ENCODE measurements at regions not wholly inside any gene's neighbourhood (a gene's known extent, or its start where the extent isn't known, plus 50 kb on each side); places are given as distances from the start of the nearest gene placed in this dataset.

DNA sequence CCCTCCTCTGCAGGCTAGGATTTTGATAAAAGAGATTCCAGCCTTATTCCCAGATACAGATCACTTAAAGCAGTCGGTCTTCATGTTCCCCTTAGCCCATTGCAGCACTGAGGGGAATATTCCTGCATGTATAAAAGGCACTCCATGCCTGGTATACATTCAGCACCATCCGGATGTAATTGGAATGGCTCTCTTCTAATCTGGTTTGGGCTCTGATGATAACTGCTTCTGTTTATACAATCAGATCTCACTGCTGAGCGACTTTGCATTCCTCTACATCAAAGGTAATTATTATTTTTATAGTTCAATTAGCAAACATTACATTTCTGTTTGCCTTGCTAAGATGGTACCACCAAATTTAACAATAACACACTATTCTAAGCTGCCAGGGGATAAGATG is 746.9 kb upstream of the CELF4 start:
- ChIA-PET POLR2A (ENCODE audit: unreplicated experiment) (no interaction called here), CTCF (no interaction called here)
- intact Hi-C loops (cut with micrococcal nuclease): no loop called here

DNA sequence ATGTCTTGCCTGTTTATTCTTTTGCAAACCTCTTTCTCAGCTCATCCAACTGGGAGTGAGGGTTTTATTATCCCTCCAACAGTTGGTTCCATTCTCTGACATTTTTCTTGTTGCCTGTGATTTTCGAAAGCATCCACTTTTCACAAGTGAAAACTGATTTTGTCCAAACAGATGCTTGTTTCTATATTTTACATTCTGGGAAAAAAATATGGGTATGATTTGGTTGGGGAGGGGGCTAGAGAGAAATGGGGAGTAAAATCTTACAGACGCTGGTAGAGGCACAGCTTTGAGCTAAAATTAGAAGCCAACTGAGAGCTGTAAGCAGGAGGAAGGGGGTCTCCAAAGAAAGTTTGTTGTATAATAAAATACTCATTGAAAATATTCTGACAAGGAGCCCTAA is 745.3 kb upstream of the CELF4 start:
- intact Hi-C loops (cut with micrococcal nuclease): no loop called here
- H3K27me3 ChIP-seq (ENCODE audit: low read length): no peaks in the 10 kb centered on the region
- H3K9me2 ChIP-seq (replicated peaks; ENCODE audit: low read length): no peaks in the 10 kb centered on the region
- no peaks in the 10 kb centered on the region for H3K36me3 ChIP-seq (ENCODE audit: low read depth, low read length)
- no peak for TF ChIP-seq EZH2phosphoT487 (IDR thresholded peaks at IDR 0.05; ENCODE audit: borderline replicate concordance, low read length)
- TF ChIP-seq, protein P1, sequence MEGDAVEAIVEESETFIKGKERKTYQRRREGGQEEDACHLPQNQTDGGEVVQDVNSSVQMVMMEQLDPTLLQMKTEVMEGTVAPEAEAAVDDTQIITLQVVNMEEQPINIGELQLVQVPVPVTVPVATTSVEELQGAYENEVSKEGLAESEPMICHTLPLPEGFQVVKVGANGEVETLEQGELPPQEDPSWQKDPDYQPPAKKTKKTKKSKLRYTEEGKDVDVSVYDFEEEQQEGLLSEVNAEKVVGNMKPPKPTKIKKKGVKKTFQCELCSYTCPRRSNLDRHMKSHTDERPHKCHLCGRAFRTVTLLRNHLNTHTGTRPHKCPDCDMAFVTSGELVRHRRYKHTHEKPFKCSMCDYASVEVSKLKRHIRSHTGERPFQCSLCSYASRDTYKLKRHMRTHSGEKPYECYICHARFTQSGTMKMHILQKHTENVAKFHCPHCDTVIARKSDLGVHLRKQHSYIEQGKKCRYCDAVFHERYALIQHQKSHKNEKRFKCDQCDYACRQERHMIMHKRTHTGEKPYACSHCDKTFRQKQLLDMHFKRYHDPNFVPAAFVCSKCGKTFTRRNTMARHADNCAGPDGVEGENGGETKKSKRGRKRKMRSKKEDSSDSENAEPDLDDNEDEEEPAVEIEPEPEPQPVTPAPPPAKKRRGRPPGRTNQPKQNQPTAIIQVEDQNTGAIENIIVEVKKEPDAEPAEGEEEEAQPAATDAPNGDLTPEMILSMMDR (conservative IDR thresholded peaks at IDR 0.05; ENCODE audit: low read depth, low read length): no peak
- no peak for TF ChIP-seq EZH2 (IDR thresholded peaks at IDR 0.05; ENCODE audit: low read length, unreplicated experiment)
- ChIA-PET CTCF (no interaction called here), POLR2A (ENCODE audit: unreplicated experiment) (no interaction called here)
- no peaks in the 10 kb centered on the region for H4K20me1 ChIP-seq (ENCODE audit: low read length)
- H3K4me3 ChIP-seq (ENCODE audit: low read length): no peak overlapping the region
- ATAC-seq: no peak
- H3F3A ChIP-seq (ENCODE audit: low read length, unreplicated experiment): no peaks in the 10 kb centered on the region
- H2AFZ ChIP-seq (ENCODE audit: low read length): no peak overlapping the region
- no peak for DNase-seq
- H3K4me1 ChIP-seq (ENCODE audit: insufficient read depth, low read length): no peaks in the 10 kb centered on the region
- H3K9me3 ChIP-seq (ENCODE audit: low read length): no peaks in the 10 kb centered on the region
- H3K4me2 ChIP-seq (ENCODE audit: low read length): no peak overlapping the region
- H3K9ac ChIP-seq (ENCODE audit: low read length): no peak overlapping the region
- no peak overlapping the region for H3K27ac ChIP-seq (ENCODE audit: low read length)
- H3K79me2 ChIP-seq (ENCODE audit: low read length): no peaks in the 10 kb centered on the region
- no TSS peak for BruUV-seq (replicated peaks)

More for the DNA sequence above, 746.9 kb upstream of the CELF4 start:
- Histone ChIP-seq H3K27ac (ENCODE audit: low read length) (no peak overlapping the region), H3K9me2 (replicated peaks; ENCODE audit: low read length) (no peaks in the 10 kb centered on the region), H4K20me1 (ENCODE audit: low read length) (no peaks in the 10 kb centered on the region), H3K9ac (ENCODE audit: low read length) (no peak overlapping the region), H3K9me3 (ENCODE audit: low read length) (no peaks in the 10 kb centered on the region), H3K79me2 (ENCODE audit: low read length) (no peaks in the 10 kb centered on the region), H3K36me3 (ENCODE audit: low read depth, low read length) (no peaks in the 10 kb centered on the region), H2AFZ (ENCODE audit: low read length) (no peak overlapping the region), H3K4me3 (ENCODE audit: low read length) (no peak overlapping the region), H3K4me1 (ENCODE audit: insufficient read depth, low read length) (no peaks in the 10 kb centered on the region), H3F3A (ENCODE audit: low read length, unreplicated experiment) (no peaks in the 10 kb centered on the region), H3K4me2 (ENCODE audit: low read length) (no peak overlapping the region), H3K27me3 (ENCODE audit: low read length) (no peaks in the 10 kb centered on the region)
- TF ChIP-seq, protein P1 (conservative IDR thresholded peaks at IDR 0.05; ENCODE audit: low read depth, low read length): no peak
- TF ChIP-seq EZH2phosphoT487 (IDR thresholded peaks at IDR 0.05; ENCODE audit: borderline replicate concordance, low read length) (no peak), EZH2 (IDR thresholded peaks at IDR 0.05; ENCODE audit: low read length, unreplicated experiment) (no peak)
- no peak for DNase-seq
- ATAC-seq: no peak
- BruUV-seq (replicated peaks): no TSS peak

DNA sequence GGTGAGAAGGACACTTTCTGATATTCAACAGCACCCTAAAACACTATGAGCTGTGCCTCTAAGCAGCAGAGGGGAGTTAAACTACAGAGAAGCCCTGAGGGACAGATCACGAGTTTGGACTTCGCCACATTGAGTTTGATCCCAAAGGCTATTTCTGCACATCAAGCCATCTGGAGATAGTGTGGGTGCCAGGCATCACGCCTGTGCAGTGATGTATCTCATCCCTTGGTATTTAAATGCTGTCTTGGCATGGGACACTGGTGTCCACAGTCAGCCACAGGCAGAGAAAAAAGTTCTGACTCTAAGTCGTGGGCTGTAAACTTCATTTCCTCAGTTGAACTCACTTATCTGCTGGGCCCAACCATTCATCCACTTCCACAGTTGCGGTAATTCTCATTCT is 742.3 kb upstream of the CELF4 start:
- no peaks in the 10 kb centered on the region for H3K4me1 ChIP-seq (ENCODE audit: insufficient read depth, low read length)
- ChIA-PET CTCF (no interaction called here), POLR2A (ENCODE audit: unreplicated experiment) (no interaction called here)
- H3K9me3 ChIP-seq (ENCODE audit: low read length): no peaks in the 10 kb centered on the region
- no peak overlapping the region for H2AFZ ChIP-seq (ENCODE audit: low read length)
- H3F3A ChIP-seq (ENCODE audit: low read length, unreplicated experiment): no peaks in the 10 kb centered on the region
- H3K4me3 ChIP-seq (ENCODE audit: low read length): no peak overlapping the region
- no peaks in the 10 kb centered on the region for H3K36me3 ChIP-seq (ENCODE audit: low read depth, low read length)
- BruUV-seq (replicated peaks): no TSS peak
- no peaks in the 10 kb centered on the region for H3K79me2 ChIP-seq (ENCODE audit: low read length)
- H3K4me2 ChIP-seq (ENCODE audit: low read length): no peak overlapping the region
- H3K9me2 ChIP-seq (replicated peaks; ENCODE audit: low read length): no peaks in the 10 kb centered on the region
- no peak overlapping the region for H3K9ac ChIP-seq (ENCODE audit: low read length)
- DNase-seq (no peak), ATAC-seq (no peak)
- intact Hi-C loops (cut with micrococcal nuclease): no loop called here
- no peaks in the 10 kb centered on the region for H4K20me1 ChIP-seq (ENCODE audit: low read length)
- no peaks in the 10 kb centered on the region for H3K27me3 ChIP-seq (ENCODE audit: low read length)
- TF ChIP-seq EZH2phosphoT487 (IDR thresholded peaks at IDR 0.05; ENCODE audit: borderline replicate concordance, low read length): no peak
- TF ChIP-seq EZH2 (IDR thresholded peaks at IDR 0.05; ENCODE audit: low read length, unreplicated experiment): no peak
- TF ChIP-seq, protein P1 (conservative IDR thresholded peaks at IDR 0.05; ENCODE audit: low read depth, low read length): no peak
- no peak overlapping the region for H3K27ac ChIP-seq (ENCODE audit: low read length)
